HT1080 (cell line): ENCODE measurements at regions not wholly inside any gene's neighbourhood (a gene's known extent, or its start where the extent isn't known, plus 50 kb on each side); places are given as distances from the start of the nearest gene placed in this dataset.
"Not testable (repeated sequence)": the region's sequence is repeated elsewhere in the genome, so short reads cannot be mapped to it uniquely, and the experiment has no call there.

Experiments
- DNase-seq: peaks from one replicate; pipeline ENCODE4 v3.0.0-alpha.2; 2015; ENCODE audit warnings: low read depth

DNA sequence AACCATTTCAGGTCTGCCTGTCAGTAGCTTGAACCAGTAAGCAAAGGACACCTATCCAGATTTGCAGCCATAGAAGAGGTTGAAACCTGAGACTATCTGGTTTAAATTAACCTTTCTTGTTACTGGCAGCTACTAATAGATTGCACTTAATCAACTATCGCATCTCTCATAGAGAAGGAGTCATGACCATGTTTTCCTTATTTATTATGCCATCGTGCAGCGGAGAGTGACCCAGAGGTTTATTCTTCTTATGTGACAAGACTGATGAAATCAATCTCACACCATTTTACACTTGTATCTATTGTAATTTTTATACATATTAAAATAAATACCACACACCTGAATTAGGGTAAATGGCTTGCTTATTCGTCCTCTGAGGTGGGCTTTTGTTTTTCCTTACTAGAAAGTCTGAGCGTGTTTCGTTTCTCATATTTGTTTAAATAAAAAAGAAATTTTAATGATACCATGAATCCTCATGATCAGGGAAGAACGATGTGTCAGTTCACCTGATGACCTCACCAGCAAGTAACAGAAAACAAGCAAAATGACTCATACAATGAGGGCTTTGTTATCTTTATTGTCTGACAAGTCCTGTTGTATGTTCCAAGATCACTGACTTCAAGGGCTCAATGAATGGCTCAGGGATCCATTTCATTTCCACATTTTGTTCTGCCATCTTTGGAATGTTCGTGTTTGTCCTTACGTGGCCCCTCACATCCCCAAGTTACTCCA, 379.5 kb upstream of the DPH6 start:
- DNase-seq: peak; percentile 47

DNA sequence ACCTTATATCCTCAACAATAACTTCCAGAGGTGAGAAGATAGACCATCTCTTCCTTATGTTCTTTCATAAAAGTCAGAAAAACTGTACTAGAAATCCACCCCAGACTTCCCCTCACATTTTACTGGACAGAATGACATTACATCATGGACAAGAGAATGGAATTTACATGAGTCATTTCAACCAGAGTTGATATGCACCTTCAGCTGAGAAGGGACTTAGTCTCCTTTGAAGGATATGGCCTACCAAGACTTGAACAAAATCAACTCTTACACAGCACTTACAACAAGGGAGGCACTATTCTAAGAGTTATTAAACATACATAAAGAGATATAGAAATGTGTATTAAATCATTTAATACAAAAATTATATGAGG, 380.0 kb upstream of the DPH6 start:
- peak; percentile 39 for DNase-seq

DNA sequence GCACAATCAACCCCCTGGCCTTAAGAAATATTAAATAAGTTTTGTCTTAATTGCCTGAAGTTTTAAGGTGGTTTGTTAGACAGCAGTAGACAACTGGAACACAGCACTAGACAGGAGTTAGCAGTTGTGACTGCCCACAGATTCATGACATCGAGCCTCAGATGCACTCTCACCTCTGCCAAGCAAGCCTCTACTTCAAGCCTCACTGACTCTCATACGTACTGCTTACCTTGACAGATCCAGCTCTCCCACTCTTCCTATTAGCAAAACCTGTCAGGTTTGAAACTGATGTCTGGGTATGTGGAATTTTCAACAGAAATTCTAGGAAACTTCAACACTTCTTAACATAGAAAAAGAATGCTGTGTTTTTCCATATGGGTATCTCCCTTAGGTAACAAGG, 382.9 kb upstream of the DPH6 start:
- no peak for DNase-seq

DNA sequence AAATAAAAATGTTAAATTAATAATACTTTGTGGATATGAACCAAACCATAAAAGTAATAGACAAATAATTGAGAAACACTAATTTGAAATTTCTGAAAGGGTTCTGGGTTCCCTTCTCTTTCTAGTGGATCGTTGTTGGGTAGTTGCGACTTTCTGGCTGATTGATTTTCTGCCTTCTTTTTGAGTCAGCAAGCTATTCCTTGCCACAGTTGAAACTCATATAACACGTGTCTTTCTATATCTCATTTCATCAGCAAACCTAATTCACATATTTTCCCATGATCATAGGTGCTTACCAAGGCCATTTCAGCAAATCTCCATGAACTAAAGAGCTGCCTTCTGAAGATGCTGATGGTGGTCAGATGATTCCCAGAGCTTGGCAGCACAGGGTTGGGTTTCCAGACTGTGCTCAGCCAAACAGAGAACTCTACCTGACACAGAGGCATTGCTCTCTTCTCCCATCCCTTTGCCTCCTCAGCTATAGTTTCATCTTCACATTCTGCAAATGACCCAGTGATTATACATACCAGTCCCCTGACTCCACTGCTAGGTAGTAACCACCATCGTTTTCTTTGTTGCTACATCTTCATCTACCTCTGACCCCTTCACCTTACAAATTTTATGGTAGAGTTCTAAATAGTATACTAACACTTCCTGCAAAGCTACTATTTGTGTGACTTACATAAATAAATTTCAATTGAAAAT, 383.9 kb upstream of the DPH6 start:
- no peak for DNase-seq

DNA sequence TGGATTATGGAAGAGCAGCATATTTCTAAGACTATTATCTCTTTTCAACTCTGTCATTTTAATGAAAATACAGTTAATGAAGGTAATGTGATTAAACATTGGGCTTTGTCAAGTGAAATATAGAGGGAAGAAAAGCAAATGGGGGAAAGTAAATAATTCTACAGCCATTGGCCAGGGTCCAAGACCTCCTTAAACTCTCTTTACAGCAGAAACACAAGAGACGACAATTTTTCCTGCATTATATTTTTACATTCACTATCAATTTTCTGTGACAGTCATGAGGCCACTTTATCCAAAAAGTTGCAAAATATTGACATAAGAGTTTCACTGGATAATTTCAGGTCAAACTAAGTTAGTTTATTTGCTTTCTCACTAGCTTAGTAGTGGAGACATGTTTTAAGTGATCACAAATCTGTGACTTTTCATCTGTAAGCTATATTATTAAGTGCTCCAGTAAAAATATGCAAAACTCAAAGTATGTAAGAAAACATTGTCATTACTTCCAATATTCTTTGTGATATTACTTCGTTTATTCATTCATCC, 385.9 kb upstream of the DPH6 start:
- no peak for DNase-seq

DNA sequence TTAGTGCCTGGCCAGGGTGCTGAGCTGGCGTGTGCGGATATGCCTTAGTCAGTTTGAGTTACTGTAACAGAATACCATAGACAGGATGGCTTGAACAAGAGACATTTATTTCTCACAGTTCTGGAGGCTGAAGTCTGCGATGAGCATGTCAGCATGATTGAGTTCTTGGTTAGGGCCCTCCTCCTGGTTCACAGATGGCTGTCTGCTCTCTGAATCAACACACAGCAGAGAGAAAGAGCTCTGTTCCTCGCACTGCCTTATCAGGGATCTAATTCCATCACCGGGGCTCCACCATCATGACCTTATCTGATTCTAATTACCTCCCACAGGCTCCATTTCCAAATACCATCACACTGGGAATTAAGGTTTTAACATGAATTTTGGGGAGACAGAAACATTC, 386.6 kb upstream of the DPH6 start:
- DNase-seq: no peak

DNA sequence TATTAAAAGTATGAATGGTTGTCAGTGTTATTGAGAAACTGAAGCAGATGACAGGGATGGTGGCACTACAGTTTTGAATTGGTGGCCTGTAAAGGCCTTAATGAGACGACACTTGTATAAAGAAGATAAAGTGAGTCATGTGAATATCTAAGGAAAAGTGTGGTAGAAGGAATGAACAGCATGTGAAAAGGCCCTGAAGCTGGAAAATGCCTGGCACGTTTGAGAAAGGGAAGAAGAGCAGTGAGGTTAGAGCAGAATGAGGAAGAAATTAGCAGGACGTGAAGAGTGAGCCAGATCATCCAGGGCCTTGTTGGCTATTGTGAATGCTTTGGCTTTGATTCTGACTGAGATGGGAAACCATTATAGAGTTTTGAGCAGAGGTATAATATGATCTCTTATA, 387.6 kb upstream of the DPH6 start:
- DNase-seq: no peak

DNA sequence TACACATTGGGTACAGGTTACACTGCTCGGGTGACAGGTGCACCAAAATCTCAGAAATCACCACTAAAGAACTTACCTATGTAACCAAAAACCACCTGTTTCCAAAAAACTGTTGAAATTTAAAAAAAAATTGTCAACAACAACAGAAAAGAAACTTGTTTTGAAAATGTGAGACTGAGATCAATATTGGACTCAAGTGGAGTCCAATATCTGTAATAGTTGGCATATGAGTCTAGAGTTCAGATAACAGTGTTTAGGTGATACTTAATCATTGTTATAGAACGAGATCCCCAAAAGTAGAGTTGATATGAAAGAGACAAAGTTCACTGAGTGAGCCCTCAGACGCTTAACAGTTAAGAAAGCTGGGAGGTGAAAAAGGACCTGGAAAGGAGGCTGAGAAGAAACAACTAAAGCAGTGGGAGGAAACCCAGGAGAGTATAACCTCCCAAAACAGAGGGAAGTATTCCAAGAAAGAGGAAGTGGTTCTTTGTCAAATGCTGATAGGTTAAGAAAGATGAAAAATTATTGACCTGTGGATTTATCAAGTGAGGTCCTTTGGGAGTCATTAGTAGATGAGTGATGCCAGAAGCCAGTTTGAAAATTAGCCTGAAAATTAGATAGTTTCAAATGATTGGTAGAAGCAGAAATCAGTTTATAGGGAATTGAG, 388.6 kb upstream of the DPH6 start:
- no peak for DNase-seq

DNA sequence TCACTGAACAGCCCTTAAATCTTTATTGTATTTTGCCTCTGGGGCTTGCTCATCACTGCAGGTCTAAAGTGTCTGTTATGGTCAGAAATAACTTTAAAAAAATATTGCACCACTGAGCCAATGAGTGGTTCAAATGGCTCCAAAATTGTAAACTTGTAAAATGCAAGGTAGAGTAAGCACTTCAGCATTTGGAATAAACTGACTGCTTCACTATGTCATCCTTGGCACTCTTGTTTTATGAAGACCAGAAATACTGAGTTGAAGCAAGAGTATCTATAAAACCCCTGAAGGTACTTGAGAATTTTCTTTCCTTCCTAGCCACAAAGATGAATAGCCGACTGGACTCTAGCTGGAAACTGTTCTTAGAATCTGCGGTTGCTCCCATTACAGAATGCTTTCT, 390.3 kb upstream of the DPH6 start:
- DNase-seq: no peak

DNA sequence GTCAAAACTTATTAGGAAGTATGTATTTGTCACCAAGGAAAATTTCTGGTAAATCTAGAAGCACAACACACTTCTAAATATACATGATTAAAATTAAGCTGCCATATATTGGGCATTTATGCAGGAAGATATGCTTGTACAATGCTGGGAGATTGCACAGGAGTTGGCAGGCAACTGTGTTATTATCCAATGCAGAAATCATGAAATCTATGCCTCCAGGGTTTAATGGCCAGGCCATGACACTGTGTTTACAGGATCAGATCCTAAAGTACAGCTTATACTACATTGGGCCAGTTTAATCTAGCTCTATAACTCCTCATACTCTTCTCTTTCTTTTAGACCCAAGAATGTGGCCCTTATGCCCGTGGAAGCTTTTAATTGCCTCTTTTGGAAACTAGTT, 391.4 kb upstream of the DPH6 start:
- no peak for DNase-seq

DNA sequence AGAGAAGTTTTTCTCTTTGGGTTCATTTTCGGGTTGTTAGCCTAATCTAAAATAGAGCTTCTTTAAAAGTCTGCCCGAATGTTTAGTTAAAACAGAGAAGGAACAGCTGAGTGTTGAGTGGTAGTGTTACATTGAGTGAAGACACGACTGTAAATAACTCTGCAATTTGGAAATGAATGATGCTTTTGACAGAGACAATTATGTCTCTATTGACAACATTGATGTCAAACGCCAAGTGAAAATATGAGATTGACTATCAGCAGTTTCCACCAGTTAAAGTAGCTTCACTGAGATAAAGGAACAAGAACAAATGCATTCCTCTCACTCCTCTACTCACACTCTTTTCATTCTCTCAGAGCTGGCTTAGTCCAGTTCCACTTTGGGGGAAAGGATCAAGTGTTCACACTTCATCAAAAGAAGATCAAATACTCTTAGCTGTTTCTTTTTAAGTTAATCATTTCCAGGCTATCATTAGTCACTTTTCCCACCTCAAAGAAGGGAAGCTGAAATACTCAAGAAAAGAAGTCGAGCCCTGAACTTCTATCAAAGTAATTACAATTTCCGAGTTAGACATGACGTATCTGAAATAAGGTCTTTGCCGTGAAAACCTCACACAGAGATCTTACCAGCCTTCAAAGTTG, 399.1 kb upstream of the DPH6 start:
- DNase-seq: no peak

DNA sequence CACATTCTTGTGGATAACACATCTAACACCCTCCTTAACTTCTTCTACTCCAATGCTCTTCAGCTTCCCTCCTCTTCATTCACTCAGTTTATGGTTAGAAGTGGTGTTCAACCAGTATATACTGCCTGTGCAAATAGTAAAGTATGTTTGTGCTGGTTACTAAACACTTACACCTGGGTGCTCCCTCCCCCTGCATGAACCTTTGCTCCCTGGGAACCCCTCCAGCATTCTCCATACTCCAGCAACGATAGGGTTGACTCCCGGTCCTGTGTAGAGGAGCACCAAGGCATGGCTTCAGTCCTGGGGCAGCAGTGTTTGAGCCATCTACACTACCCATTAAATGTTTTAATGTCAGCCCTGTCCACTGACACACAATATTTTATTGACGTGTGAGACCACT, 407.5 kb upstream of the DPH6 start:
- no peak for DNase-seq

DNA sequence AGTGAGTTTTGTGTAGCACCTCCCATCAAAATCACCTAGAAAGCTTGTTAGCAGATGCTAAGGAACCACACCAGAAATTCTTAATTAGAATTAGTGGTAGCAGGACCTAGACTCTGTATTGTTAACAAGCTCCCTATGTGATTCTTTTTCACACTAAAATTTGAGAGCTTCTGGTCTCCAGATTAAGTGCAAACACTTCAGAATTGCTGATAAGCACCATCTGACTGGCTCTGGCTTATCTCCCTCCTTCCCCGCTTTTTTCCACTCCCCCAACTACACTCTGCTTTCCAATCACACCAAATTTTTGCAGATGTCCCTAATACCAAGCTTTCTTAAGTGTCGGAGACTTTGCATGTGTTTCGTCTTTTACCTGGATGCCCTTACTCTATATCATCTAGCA, 410.1 kb upstream of the DPH6 start:
- DNase-seq: no peak

DNA sequence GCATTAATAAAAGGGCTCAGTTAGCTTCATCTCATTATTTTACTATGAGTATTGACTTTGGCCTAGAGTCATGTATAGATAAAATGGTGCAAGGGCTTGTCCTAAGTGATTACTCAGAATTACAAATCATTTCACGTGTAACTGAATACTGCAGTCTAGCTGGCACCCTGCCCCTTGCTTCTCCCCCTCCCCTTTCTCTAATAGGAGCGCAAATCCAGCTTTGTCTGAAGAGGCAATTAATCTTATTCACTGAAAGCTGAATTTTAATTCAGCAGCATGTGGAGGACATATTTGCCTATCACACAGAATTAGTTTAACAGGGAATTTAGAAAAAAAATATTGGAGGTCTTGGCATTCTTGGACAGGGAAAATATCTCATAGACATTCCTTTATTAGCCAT, 412.1 kb upstream of the DPH6 start:
- peak; percentile 10 for DNase-seq

DNA sequence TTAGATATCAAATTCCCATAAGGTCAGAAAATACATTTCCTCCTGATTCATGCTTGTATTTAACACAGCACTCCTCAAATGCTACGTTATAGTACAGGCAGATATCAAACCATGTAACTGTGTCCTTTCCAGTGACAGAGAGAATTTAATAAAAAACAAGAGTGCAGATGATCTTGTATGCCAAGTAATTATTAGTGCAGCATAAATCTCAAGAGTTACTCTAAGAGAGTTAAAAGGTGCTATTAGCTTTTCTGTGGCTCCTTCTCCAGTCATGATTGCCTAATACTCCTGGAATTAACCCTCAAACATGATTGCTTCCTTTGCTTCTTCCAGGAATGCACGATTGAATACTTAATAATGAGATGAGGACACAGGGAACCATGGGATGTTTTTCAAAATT, 413.0 kb upstream of the DPH6 start:
- DNase-seq: no peak

DNA sequence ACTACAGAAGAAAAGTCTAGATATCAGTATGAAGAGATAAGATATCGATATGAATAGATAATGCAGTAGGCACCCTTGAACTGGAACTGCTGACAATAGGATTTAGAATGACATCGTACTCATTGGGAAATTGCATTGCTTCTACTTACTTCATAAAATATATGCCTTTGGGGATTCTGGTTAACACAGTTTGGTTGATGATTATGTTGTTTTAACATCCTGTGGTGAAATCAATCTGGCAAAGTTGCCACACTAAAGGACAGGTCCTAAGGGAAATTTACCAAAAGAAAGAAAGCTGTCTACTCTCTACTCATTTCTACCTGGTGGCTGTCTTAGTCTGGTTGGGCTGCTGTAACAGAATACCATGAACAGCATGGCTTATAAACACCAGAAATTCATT, 417.4 kb upstream of the DPH6 start:
- no peak for DNase-seq

DNA sequence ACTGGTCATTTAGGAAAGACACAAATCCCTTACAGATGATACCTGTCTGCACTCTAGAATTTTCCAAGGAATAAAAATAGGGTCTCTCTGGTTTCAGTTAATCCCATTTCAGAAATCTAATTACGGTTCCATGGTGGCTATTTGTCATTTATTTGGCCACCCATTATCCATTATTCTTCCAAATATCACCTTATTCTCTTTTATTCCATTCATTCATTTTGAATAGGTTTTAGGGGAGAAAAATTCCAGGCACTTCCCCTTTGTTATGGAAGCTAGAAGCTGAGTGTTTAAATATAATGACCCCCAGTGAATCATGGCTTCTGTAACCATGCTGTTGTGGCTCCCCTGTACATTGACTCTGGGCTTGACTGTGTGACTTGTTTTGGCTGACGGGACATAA, 420.8 kb upstream of the DPH6 start:
- no peak for DNase-seq

DNA sequence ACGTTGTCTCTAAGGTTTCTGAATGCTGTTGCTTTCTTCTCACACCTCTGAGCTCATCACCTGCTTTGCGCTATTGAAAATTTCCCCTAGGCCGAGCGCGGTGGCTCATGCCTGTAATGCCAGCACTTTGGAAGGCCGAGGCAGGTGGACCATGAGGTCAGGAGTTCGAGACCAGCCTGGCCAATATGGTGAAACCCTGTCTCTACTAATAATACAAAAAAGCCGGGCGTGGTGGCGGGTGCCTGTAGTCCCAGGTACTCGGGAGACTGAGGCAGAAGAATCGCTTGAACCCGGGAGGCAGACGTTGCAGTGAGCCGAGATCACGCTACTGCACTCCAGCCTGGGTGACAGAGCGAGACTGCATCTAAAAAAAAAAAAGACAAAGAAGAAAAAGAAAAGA, 422.0 kb upstream of the DPH6 start:
- not testable (repeated sequence) for DNase-seq

DNA sequence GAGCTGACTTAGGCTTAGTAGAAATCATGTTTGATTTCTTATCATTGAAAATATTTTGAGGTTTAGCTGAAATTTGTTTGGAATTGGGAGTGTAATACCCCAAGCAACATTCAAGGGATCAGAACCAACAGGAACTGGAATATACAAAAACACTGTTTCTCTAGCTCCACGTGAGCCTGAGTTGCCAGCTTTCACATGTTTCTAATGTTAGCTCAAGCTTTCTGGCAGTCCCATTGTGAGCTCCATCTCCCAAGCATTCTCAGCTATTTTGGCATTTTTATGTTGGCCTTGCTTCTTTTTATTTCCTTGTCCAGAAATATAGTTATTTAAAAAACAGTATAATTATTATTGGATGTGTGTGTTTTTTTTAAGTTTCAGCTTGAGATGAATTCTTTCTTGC, 427.1 kb upstream of the DPH6 start:
- DNase-seq: no peak

DNA sequence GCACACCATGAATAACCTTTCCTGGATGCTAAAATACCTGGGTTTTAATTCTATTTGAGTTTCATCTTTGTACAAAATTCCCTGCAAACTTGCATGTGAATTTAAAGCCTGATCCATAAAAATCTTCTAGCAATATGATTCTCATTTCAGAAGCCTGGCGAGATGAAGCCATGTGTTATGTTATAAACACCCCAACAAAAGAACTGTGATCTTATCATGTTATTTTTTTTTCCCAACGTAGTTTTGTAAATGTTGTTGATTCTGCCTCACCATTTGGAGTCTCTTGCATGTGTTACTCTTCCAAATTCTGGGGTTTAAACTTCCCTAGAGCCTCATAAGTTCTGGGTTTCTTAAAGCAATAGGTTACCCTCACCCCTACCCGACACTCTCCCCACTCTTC, 428.1 kb upstream of the DPH6 start:
- DNase-seq: no peak

DNA sequence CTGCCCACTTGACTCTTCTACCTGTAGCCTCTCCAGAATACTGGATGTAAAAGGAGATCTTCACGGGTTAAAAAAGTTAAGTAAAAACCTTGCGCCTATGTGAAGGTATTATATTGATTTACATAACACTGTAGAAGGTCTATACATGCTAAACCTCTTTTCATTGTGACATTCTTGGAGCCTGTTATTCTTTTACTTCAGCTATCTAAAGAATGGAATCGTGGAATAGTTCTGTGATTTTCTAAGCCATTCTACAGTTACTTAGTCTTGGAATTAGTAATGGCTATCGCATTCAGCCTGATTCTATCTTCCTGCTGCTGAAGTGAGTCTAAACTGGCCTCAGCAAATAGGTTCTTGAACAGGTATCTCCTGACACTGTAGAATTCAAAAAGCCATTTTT, 430.0 kb upstream of the DPH6 start:
- no peak for DNase-seq

DNA sequence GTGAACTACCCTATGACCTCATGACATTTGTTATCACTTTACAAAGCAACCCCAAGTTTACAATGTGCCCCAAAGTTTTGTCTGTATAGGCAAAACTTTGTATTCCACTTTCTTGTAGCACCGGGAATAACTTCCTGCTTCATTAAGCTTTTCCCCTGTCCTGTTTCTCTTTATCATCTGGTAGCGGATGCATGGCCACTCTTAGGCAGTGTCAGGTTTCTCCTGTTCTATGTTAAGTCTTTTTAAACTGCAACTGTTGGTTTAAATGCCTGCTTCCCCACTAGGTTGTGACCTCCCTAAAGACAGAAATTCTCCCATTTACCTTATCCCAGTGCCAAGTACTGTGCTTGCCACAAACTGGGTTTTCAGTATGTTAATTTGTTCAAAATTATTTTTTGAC, 433.6 kb upstream of the DPH6 start:
- DNase-seq: no peak
